Nephron progenitor cell (in vitro differentiated cells): ENCODE measurements at regions not wholly inside any gene's neighbourhood (a gene's known extent, or its start where the extent isn't known, plus 50 kb on each side); places are given as distances from the start of the nearest gene placed in this dataset.

Source experiments
- DNase-seq: peaks from one replicate; pipeline ENCODE4 v3.0.0; 2021
- H3K27ac Mint-ChIP-seq: 2 replicates; pipeline ENCODE4 v1.8.0; 2021; ENCODE audit warnings: mild to moderate bottlenecking, moderate library complexity, mixed read lengths
- H3K27me3 Mint-ChIP-seq: 2 replicates; pipeline ENCODE4 v1.8.0; 2021; ENCODE audit warnings: mild to moderate bottlenecking, low read depth, mixed read lengths; ENCODE audit not compliant: poor library complexity
- H3K36me3 Mint-ChIP-seq: 2 replicates; pipeline ENCODE4 v1.8.0; 2021; ENCODE audit warnings: low read depth, mixed read lengths
- H3K4me1 Mint-ChIP-seq: 2 replicates; pipeline ENCODE4 v1.8.0; 2021; ENCODE audit warnings: mixed read lengths
- H3K4me3 Mint-ChIP-seq: 2 replicates; pipeline ENCODE4 v1.8.0; 2021; ENCODE audit warnings: mild to moderate bottlenecking, moderate library complexity, mixed read lengths
- H3K9me3 Mint-ChIP-seq: 2 replicates; pipeline ENCODE4 v1.8.0; 2021; ENCODE audit warnings: mild to moderate bottlenecking, moderate library complexity, mixed read lengths
- CTCF ChIP-seq: fragments of 200-600 bp; sonication (generic); IDR thresholded peaks from 2 replicates; pipeline ENCODE4 v1.5.0; 2021; ENCODE audit warnings: antibody characterized with exemption

DNA sequence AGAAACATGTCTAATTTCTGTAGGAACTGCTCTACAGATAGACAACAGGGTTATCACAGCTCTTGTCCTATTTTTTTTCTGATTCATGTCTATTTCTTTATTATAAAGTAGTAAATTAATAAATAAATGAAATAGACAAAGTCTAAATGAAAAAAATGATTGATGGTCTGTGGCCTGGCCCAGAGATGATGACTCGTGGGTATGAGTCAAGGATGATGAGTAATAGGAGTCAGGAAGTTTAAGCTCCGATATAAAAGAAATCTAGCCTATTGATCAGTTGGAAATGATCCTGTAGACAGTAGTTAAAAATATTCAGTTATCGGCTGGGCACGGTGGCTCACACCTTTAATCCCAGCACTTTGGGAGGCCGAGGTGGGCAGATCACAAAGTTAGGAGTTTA is 90.6 kb upstream of the RTL1 start:
- Mint-ChIP-seq H3K27ac (no peak overlapping the region), H3K36me3 (no peaks in the 10 kb centered on the region), H3K4me3 (no peak overlapping the region), H3K27me3 (peaks cover 25% of the 10 kb centered on the region), H3K9me3 (peaks cover 6% of the 10 kb centered on the region), H3K4me1 (no peaks in the 10 kb centered on the region)
- DNase-seq = no peak
- TF ChIP-seq CTCF = no peak

GRCh38 chr14:100994756-100995330 is 91.3 kb upstream of the RTL1 start:
- Mint-ChIP-seq H3K4me1 (no peaks in the 10 kb centered on the region), H3K27me3 (peaks cover 25% of the 10 kb centered on the region), H3K27ac (no peak overlapping the region), H3K36me3 (no peaks in the 10 kb centered on the region), H3K4me3 (no peak overlapping the region), H3K9me3 (peaks cover 6% of the 10 kb centered on the region)
- TF ChIP-seq CTCF = no peak
- no peak for DNase-seq

DNA sequence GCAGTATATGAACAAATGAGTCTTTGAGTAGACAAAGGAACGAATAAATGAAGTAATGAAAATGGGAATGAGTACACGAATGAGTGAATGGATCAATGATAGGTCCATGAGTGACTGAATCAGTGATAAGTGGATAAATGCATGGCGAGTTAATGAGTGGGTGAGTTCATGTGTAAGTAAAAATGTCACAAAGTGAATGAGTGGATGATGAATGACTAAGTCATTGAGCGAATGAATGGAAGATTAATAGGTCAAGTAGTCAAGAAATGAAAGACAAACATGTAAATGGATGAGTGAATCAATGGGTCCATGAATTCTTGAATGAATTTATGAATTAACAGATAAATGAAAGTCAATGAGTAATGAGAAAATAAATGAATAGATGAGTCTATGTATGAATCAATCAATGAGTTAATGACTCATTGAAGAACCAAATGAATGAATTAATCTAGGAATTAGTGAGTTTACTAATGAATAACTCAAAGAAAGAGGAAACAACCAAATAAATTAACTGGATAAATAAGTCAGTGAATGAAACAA is 97.3 kb upstream of the RTL1 start:
- peaks cover 15% of the 10 kb centered on the region for H3K4me1 Mint-ChIP-seq
- no peaks in the 10 kb centered on the region for H3K36me3 Mint-ChIP-seq
- H3K9me3 Mint-ChIP-seq = peaks cover 20% of the 10 kb centered on the region
- peaks cover 32% of the 10 kb centered on the region for H3K27me3 Mint-ChIP-seq
- no peak for DNase-seq
- no peak overlapping the region for H3K27ac Mint-ChIP-seq
- no peak overlapping the region for H3K4me3 Mint-ChIP-seq
- no peak for TF ChIP-seq CTCF

DNA sequence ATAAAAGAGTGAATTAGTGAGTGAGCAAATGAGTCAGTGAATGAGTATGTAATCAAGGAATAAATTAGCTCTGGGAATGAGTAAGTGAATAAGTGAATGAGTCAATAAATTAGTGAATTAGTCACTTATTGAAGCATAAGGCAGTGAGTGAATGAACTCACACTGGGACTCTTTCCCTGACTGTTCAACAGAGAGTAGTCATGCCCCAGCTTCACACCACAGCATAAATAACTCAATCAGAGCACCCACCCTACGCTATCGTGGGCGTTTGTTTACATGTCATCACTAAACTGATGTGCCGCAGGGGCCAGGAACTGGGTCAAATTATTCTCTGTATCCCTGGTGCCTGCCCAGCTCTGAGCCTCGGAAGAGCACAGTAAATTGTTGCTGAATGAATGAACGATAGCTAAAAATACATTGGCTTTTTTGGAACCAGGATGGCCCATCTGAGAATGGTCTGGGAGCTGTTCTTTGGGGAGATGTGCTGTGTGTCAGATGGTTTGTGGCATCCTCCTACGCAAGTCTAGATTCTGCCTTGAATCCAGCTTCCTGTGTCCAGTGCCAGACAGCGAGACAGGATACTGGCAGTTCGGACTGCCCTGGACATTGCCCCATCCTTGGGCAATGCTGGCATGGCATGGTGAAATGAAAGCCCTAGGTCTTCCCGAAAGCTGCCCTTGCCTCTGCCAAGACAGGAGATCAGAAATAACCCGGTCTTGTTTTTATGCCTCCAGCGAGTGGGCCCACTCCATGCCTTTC is 98.0 kb upstream of the RTL1 start:
- Mint-ChIP-seq H3K4me3 (no peak overlapping the region), H3K27ac (no peak overlapping the region), H3K27me3 (peaks cover 32% of the 10 kb centered on the region), H3K9me3 (peaks cover 15% of the 10 kb centered on the region), H3K36me3 (no peaks in the 10 kb centered on the region), H3K4me1 (peaks cover 18% of the 10 kb centered on the region)
- DNase-seq = no peak
- no peak for TF ChIP-seq CTCF

DNA sequence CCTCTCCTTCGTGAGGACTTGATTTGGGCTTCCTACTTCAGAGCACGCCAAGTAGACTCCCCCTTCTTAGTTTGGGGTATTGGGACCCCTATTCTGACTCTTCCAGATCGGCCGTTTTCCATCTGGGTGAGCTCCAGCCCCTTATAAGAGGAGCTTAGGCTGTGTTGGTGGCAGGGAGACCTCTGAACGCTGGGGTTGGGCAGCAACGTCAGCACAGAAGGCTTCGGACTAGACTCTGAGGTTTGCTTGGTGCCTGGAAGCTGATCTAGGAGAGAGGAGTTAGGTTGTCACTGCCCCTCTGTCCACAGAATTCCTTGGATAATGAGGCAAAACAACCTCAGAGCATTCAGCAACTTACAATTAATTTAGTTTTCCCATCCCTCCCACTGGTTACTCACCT is 99.2 kb upstream of the RTL1 start:
- no peak for TF ChIP-seq CTCF
- Mint-ChIP-seq H3K4me1 (peaks cover 18% of the 10 kb centered on the region), H3K36me3 (no peaks in the 10 kb centered on the region), H3K9me3 (peaks cover 15% of the 10 kb centered on the region), H3K27ac (no peak overlapping the region), H3K4me3 (no peak overlapping the region), H3K27me3 (peaks cover 32% of the 10 kb centered on the region)
- no peak for DNase-seq
